HG03521 (cell line): ENCODE measurements at regions not wholly inside any gene's neighbourhood (a gene's known extent, or its start where the extent isn't known, plus 50 kb on each side); places are given as distances from the start of the nearest gene placed in this dataset.
"Not testable (repeated sequence)": the region's sequence is repeated elsewhere in the genome, so short reads cannot be mapped to it uniquely, and the experiment has no call there.

ENCODE experiments used
- ATAC-seq: cut with Tn5 transposase; IDR thresholded peaks from one replicate; pipeline ENCODE4 v1.9.1; 2021; ENCODE audit warnings: mild to moderate bottlenecking, moderate library complexity; ENCODE audit not compliant: unreplicated experiment

DNA sequence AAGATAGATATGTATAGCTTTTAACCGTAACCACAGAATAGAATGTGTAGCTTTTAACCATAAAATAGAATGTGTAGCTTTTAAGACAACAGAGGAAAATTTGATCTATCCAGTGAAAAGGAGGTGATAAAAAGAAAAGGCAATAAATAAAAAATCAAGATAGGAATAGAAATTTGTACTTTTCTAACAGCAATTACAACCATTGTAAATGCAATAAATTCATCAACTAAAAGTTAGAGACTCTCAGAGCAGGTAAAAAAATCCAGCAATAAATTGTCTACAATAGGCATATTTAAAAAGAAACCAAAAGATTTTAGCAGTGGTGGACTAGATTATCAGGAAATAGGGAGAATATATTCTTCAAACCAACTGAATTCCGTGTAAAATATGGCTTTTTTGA is 63.8 kb upstream of the ABHD2 start:
- no peak for ATAC-seq

DNA sequence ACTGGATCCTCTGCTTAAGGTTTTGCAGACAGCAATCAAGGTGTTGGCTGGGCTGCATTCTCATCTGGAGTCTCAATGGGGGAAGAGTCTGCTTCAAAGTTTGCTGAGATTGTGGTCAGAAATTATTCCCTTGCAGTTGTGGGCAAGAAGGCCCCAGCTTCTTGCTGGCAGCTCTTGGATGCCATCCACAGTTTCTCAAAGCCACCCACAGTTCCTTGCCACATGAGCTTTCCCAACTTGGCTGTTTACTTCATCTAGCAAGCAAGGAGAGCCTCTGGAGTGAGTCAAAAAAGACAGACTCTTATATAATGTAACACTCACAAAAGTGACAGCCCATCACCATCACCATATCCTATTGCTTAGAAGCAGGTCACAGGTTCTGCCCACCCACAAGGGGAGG is 62.1 kb upstream of the ABHD2 start:
- ATAC-seq, result no peak

DNA sequence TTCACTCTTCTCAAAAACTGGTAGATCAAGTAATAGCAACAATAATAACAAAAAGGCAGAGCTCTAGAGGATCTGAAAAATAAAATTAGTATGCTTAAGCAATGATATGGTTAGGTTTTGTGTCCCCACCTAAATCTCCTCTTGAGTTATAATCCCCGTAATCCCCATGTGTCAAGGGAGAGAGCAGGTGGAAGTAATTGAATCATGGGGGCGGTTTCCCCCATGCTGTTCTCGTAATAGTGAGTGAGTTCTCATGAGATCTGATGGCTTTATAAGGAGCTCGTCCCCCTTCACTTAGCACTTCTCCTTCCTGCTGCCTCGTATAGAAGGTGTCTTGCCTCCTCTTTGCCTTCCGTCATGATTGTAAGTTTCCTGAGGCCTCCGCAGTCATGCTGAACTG is 60.2 kb upstream of the ABHD2 start:
- ATAC-seq, result no peak

DNA sequence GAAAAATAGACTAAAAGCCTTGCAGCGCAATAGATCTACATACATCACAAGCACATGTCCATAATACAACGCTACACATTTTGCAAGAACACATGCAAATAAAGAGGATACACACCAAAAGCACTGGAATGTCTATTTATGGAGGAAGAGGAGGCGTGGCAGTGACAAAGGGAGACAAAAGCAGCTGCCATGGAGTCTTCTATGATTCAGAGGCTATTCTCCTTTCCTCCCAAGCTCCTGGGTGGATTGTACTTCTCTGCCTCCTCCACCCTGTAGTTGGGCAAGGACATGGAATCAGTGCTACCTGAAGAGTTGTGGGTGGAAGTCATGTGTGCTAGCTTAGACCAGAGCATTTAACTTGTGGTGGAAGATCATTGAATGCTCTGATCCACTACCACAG is 57.9 kb upstream of the ABHD2 start:
- ATAC-seq, result no peak

DNA sequence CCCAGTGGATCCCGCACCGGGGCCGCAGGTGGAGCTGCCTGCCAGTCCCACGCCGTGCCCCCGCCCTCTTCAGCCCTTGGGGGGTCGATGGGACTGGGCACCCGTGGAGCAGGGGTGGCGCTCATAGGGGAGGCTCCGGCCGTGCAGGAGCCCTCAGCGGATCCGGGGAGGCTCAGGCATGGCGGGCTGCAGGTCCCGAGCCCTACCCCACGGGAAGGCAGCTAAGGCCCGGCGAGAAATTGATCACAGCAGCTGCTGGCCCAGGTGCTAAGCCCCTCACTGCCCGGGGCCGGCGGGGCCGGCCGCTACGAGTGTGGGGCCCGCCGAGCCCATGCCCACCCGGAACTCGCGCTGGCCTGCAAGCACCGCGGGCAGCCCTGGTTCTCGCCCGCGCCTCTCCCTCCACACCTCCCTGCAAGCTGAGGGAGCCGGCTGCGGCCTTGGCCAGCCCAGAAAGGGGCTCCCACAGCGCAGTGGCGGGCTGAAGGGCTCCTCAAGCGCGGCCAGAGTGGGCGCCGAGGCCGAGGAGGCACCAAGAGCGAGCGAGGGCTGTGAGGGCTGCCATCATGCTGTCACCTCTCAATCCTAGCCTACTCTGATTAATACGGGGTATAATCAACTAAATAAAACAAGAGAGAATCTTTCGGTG is 56.5 kb upstream of the ABHD2 start:
- ATAC-seq, result not testable (repeated sequence)

DNA sequence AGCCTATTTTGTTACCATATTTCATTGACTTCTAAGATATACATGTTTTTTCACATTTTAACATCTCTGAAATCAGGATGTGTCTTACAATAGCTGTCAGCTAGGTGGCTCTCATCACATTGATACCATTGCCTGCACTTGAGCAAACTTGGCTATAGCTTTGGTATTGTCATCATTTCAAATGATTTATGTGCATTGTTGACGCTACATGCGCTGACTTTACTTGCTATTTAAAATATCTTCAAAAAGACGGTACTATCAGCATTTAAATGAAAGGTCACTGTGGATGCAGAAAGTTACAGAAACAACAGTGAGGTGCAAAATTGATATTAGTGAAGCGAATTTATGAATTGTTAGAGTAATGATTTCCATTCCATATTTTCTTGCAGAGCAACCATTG is 54.0 kb upstream of the ABHD2 start:
- ATAC-seq, result no peak

DNA sequence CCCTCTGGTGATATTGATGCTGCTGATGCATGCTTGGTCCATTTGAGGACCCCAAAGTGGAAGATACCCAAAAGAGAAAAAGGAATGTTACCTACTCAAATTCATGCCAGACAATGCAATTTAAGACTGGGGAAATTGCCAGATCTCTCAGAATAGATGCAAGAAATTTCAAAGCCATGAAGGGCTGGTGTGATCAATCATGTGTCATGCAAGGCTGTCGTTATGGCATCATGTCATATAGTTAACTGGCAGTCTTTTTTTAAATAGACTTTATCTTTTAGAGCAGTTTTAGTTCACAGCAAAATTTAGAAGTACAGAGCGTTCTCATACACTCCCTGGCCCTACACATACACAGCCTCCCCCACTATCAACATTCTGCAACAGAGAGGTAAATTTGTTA is 53.1 kb upstream of the ABHD2 start:
- no peak for ATAC-seq

DNA sequence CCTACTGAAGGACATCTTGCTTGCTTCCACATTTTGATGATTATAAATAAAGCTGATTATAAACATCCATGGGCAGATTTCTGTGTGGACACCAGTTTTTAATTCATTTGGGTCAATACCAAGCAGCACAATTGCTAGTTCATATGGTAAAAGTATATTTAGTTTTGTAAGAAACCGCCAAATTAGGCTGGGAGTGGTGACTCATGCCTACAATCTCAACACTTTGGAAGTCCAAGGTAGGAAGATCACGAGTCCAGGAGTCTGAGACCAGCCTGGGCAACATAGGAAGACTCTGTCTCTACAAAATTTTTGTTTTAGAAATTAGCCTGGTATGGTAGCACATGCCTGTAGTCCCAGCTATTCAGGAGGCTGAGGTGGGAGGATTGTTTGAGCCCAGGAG is 52.6 kb upstream of the ABHD2 start:
- no peak for ATAC-seq

DNA sequence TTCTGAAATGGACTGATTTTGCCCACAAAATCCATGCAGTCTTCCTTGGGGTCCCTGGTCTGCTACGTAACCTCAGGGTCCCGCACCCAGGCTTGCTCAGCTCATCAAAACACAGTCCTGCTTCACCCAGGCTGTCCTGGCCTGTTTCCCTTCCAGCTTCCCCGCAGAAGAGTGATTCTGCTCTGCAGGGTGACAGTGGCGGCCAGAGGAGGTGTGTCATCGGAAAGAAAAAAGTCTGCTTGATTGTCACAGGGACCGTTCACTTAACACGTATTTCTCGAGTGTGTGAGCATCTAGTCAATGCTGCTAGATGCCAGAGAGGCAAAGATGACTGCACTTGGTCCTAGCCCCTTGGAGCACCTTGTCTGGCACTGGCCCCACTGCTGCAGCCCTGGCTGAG is 50.1 kb upstream of the ABHD2 start:
- no peak for ATAC-seq
